ENCODE measurements at regions not wholly inside any gene's neighbourhood (a gene's known extent, or its start where the extent isn't known, plus 50 kb on each side); places are given as distances from the start of the nearest gene placed in this dataset.
A peak's percentile ranks its signal among the peaks of the same experiment; 100 is the strongest.

- ATAC-seq (ENCODE audit: low read depth) (peak; percentile 89), DNase-seq (peak; percentile 38)
- TF ChIP-seq CTCF (conservative IDR thresholded peaks at IDR 0.05; ENCODE audit: low read depth, low read length) (peak; percentile 49), FOS (IDR thresholded peaks at IDR 0.05; ENCODE audit: low read depth, low read length) (no peak), RAD21 (IDR thresholded peaks at IDR 0.05; ENCODE audit: low read length) (peak; percentile 45), USF2 (IDR thresholded peaks at IDR 0.05; ENCODE audit: low read depth, low read length) (no peak), NFE2L2 (IDR thresholded peaks at IDR 0.05; ENCODE audit: low read depth, low read length) (no peak), POLR2A (IDR thresholded peaks at IDR 0.05; ENCODE audit: low read depth, low read length) (no peak), SMC3 (IDR thresholded peaks at IDR 0.05; ENCODE audit: low read depth, low read length) (peak; percentile 35), CHD1 (IDR thresholded peaks at IDR 0.05; ENCODE audit: low read depth, low read length) (no peak), MXI1 (IDR thresholded peaks at IDR 0.05; ENCODE audit: borderline replicate concordance, low read depth, low read length) (no peak)
- H3K14ac ChIP-seq (replicated peaks; ENCODE audit: low read depth, low read length) = no peak overlapping the region
- no peaks in the 10 kb centered on the region for H3K27me3 ChIP-seq (ENCODE audit: control insufficient read depth, insufficient read depth, low read length)
- POLR2A ChIA-PET (ENCODE audit: unreplicated experiment) = no interaction called here
- H3K27ac ChIP-seq (ENCODE audit: insufficient read depth, low read length) = no peak overlapping the region
- CTCF ChIA-PET = interaction anchor here (0.5 kb wide), 1 partner anchor 9 kb away, joined by 3 read pairs; no protein-coding TSS in a partner anchor
- no peak overlapping the region for H2BK15ac ChIP-seq (ENCODE audit: low read depth, low read length)
- H2BK20ac ChIP-seq (ENCODE audit: low read depth, low read length) = no peak overlapping the region
- no peaks in the 10 kb centered on the region for H3K4me1 ChIP-seq (ENCODE audit: control insufficient read depth, insufficient read depth, low read length)
- no TSS peak for BruUV-seq (replicated peaks)
- no peak overlapping the region for H2AK9ac ChIP-seq (replicated peaks; ENCODE audit: low read depth, low read length, poor library complexity)
- no peak overlapping the region for H4K91ac ChIP-seq (ENCODE audit: insufficient read depth, low read depth, low read length)
- H3K9me1 ChIP-seq (ENCODE audit: insufficient read depth, low read length) = no peaks in the 10 kb centered on the region
- no CpG with 5 or more reads among the region's 7 CpGs for WGBS, 2 experiments (ENCODE audit: extremely low coverage in 2 of 2, insufficient read length in 1 of 2)
- H3K9ac ChIP-seq (ENCODE audit: low read depth, low read length) = no peak overlapping the region
- H3K18ac ChIP-seq (ENCODE audit: low read depth, low read length) = no peak overlapping the region
- H2AFZ ChIP-seq (replicated peaks; ENCODE audit: low read length, poor library complexity) = no peak overlapping the region
- in situ Hi-C loops (cut with MboI; ENCODE audit: low sequenced_read_pairs) (no loop called here), intact Hi-C loops (cut with micrococcal nuclease) (loop anchor here (1.0 kb wide), 3 partner anchors 100 to 983 kb away; no protein-coding TSS in a partner anchor), dilution Hi-C loops (cut with HindIII; ENCODE audit: low sequenced_read_pairs, unreplicated experiment) (no loop called here)
- H3K36me3 ChIP-seq (ENCODE audit: control insufficient read depth, insufficient read depth, low read length) = no peaks in the 10 kb centered on the region
- H3K23ac ChIP-seq (ENCODE audit: low read depth, low read length) = no peak overlapping the region
- no peak overlapping the region for H3K4ac ChIP-seq (ENCODE audit: low read depth, low read length)
- H4K8ac ChIP-seq (ENCODE audit: low read depth in 2 of 2, low read length in 2 of 2) = no peak overlapping the region
- H2BK5ac ChIP-seq (ENCODE audit: low read depth, low read length, poor library complexity, severe bottlenecking) = no peak overlapping the region
- H4K20me1 ChIP-seq (ENCODE audit: insufficient read depth, low read length) = no peaks in the 10 kb centered on the region
- H3K79me1 ChIP-seq (ENCODE audit: low read depth in 1 of 2, low read length in 2 of 2) = no peaks in the 10 kb centered on the region
- no peak overlapping the region for H2BK120ac ChIP-seq (ENCODE audit: low read depth, low read length)
- H3K4me2 ChIP-seq (ENCODE audit: low read depth, low read length) = no peak overlapping the region
- no peak overlapping the region for H2AK5ac ChIP-seq (ENCODE audit: low read depth, low read length)
- no peaks in the 10 kb centered on the region; the same call in 1 of the 2 replicates for H3K9me3 ChIP-seq (ENCODE audit: control insufficient read depth, insufficient read depth, low read length)
- no peak overlapping the region for H4K5ac ChIP-seq (ENCODE audit: low read depth, low read length)
- no peak overlapping the region for H3K4me3 ChIP-seq (ENCODE audit: insufficient read depth, low read depth, low read length)
- no peak overlapping the region for H3K56ac ChIP-seq (ENCODE audit: extremely low read depth, insufficient read depth, low read length)
Measured at GRCh38 chr12:82627799-82628198, 58.9 kb upstream of the TMTC2 start.
